GM12878 (cell line): ENCODE measurements at regions not wholly inside any gene's neighbourhood (a gene's known extent, or its start where the extent isn't known, plus 50 kb on each side); places are given as distances from the start of the nearest gene placed in this dataset.

Experiments
- ATAC-seq: fragments of 200-7000 bp; cut with Tn5 transposase; 3 replicates; pipeline ENCODE4 v1.9.1; 2020; ENCODE audit warnings: mild to moderate bottlenecking, moderate library complexity
- BruUV-seq: library from RNA; stranded (reverse); fragments of 400-500 nt; replicated peaks from 2 replicates; lab custom pipeline; 2021; lab: Mats Ljungman, UMichigan
- CTCF ChIA-PET: fragments of 300-600 bp; sonication (Branson Sonifier 250); formaldehyde crosslinking; extraction: SDS; loops from one replicate; lab custom pipeline; 2021; ENCODE audit warnings: inconsistent platforms; lab: Yijun Ruan, JAX
- POLR2A ChIA-PET: fragments of 350-600 bp; formaldehyde crosslinking; extraction: SDS; loops from one replicate; lab custom pipeline; 2021; ENCODE audit warnings: inconsistent platforms; lab: Charles Lee
- RAD21 ChIA-PET: fragments of 300-600 bp; sonication (Branson Sonifier 250); formaldehyde crosslinking; loops from one replicate; lab custom pipeline; 2023; ENCODE audit warnings: antibody characterized with exemption; ENCODE audit not compliant: unreplicated experiment; lab: Charles Lee
- SMC1A ChIA-PET: fragments of 300-600 bp; sonication (Branson Sonifier 250); formaldehyde crosslinking; loops from one replicate; lab custom pipeline; 2023; ENCODE audit not compliant: unreplicated experiment, uncharacterized antibody; lab: Charles Lee
- DNase-seq: peaks from one replicate; pipeline ENCODE4 v3.0.0-alpha.2; 2011; ENCODE audit warnings: low read depth, low spot score
- FAIRE-seq: peaks from 3 replicates; lab custom pipeline; 2011; peaks lifted over from hg19 to GRCh38; lab: Jason Lieb, UNC
- H2AFZ ChIP-seq: 2 replicates; pipeline ENCODE4 v1.6.0; 2011; ENCODE audit warnings: low read depth, low read length, control low read depth; ENCODE audit not compliant: control insufficient read depth
- H3K27ac ChIP-seq: 2 replicates; pipeline ENCODE4 v1.5.1; 2011; ENCODE audit warnings: control low read depth; ENCODE audit not compliant: control insufficient read depth, insufficient read depth
- H3K27me3 ChIP-seq, 2 experiments: replicated peaks in 1 of 2; 2 replicates each; pipeline versions ENCODE4 v1.6.0 to v1.6.1; 2011; ENCODE audit warnings: low read length in 1 of 2; ENCODE audit not compliant: control insufficient read depth in 2 of 2, insufficient read depth in 2 of 2
- H3K36me3 ChIP-seq, 2 experiments: 2 replicates each; pipeline ENCODE4 v1.5.1; 2011; ENCODE audit warnings: low read length in 1 of 2; ENCODE audit not compliant: control insufficient read depth in 2 of 2, insufficient read depth in 2 of 2
- H3K4me1 ChIP-seq: 2 replicates; pipeline ENCODE4 v1.6.1; 2011; ENCODE audit warnings: mild to moderate bottlenecking, low read length, moderate library complexity, mixed read lengths; ENCODE audit not compliant: control insufficient read depth, insufficient read depth
- H3K4me2 ChIP-seq: 2 replicates; pipeline ENCODE4 v1.6.0; 2011; ENCODE audit warnings: control low read depth; ENCODE audit not compliant: control insufficient read depth, insufficient read depth
- H3K4me3 ChIP-seq: fragments of 200-600 bp; sonication (generic); 2 replicates; pipeline ENCODE4 v1.5.1; 2016
- H3K79me2 ChIP-seq: 2 replicates; pipeline ENCODE4 v1.6.0; 2011; ENCODE audit warnings: low read length; ENCODE audit not compliant: control insufficient read depth, insufficient read depth
- H3K9ac ChIP-seq: 2 replicates; pipeline ENCODE4 v1.8.0; 2011; ENCODE audit warnings: low read length, control low read depth, mixed read lengths; ENCODE audit not compliant: control insufficient read depth, insufficient read depth
- H3K9me3 ChIP-seq: replicated peaks from 3 replicates; pipeline ENCODE4 v1.5.1; 2011; ENCODE audit warnings: mild to moderate bottlenecking, low read length; ENCODE audit not compliant: control insufficient read depth, insufficient read depth
- H4K20me1 ChIP-seq: 2 replicates; pipeline ENCODE4 v1.6.0; 2011; ENCODE audit not compliant: control insufficient read depth, insufficient read depth
- BCL11A ChIP-seq: IDR thresholded peaks from 2 replicates; pipeline ENCODE4 v1.6.1; 2011; ENCODE audit warnings: low read depth, low read length
- BHLHE40 ChIP-seq, 2 experiments: fragments of 450-650 bp in 1 of 2; IDR thresholded peaks; 2 replicates each; pipeline ENCODE4 v1.6.1; 2011 to 2017; ENCODE audit warnings: low read depth in 2 of 2, borderline replicate concordance in 1 of 2, improper control_type of control experiment in 1 of 2, low read length in 1 of 2, mild to moderate bottlenecking in 1 of 2
- CUX1 ChIP-seq: IDR thresholded peaks from 2 replicates; pipeline ENCODE4 v1.6.1; 2012; ENCODE audit warnings: improper control_type of control experiment, low read depth, low read length; ENCODE audit not compliant: insufficient replicate concordance
- ETV6 ChIP-seq, 2 experiments: fragments of 450-650 bp in 1 of 2; IDR thresholded peaks in 1 of 2; conservative IDR thresholded peaks in 1 of 2; 2 replicates each; pipeline ENCODE4 v1.6.1; 2014; ENCODE audit warnings: antibody characterized with exemption in 1 of 2, borderline replicate concordance in 1 of 2, low read depth in 1 of 2, mild to moderate bottlenecking in 1 of 2, moderate library complexity in 1 of 2
- NFYA ChIP-seq: IDR thresholded peaks from 2 replicates; pipeline ENCODE4 v1.6.1; 2011; ENCODE audit warnings: low read depth, mild to moderate bottlenecking, low read length, improper control_type of control experiment, borderline replicate concordance
- ZBED1 ChIP-seq: IDR thresholded peaks from 2 replicates; pipeline ENCODE4 v1.6.1; 2016; ENCODE audit warnings: borderline replicate concordance
- WGBS: methylation state at CpG from one replicate; pipeline ENCODE4 v1.1.6; 2016; ENCODE audit warnings: low lambda C conversion rate; ENCODE audit not compliant: insufficient replicate concordance, insufficient coverage; ENCODE audit errors: missing lambda C conversion rate; 5-methylcytosine and 5-hydroxymethylcytosine counted together
- in situ Hi-C: fragments of 300-500 bp; cut with MboI; formaldehyde crosslinking; loops from 9 replicates; pipeline ENCODE4 v1.14.3; 2018; ENCODE audit warnings: mixed read lengths
- intact Hi-C: fragments of 100-400 bp; cut with micrococcal nuclease; formaldehyde crosslinking; loops from one replicate; pipeline ENCODE4 v1.14.2; 2022; ENCODE audit not compliant: unreplicated experiment
- TF ChIP-seq, protein P1 (sequence below): fragments of 450-650 bp; IDR thresholded peaks from 2 replicates; pipeline ENCODE4 v1.6.1; 2017; ENCODE audit warnings: mild to moderate bottlenecking, moderate library complexity

DNA sequence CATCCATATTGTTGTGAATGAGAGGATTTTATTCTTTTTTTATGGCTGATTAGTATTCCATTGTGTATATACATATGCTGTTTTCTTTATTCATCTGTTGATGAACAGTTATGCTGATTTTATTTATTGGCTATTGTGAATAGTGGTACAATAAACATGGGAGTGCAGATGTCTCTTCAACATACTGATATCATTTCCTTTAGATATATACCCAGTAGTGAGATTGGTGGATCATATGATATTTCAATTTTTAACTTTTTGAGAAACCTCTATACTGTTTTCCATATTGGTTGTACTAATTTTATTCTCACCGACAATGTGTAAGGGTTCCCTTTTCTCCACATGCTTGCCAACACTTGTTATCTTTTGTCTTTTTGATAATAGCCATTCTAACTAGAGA is 144.5 kb downstream of the ADCYAP1 start:
- BruUV-seq: no TSS peak
- Histone ChIP-seq H3K9me3 (no peaks in the 10 kb centered on the region), H3K9ac (no peak overlapping the region), H3K4me2 (no peak overlapping the region), H3K4me3 (no peak overlapping the region), H4K20me1 (no peaks in the 10 kb centered on the region), H3K27ac (no peak overlapping the region), H3K27me3 (no peaks in the 10 kb centered on the region), H3K4me1 (no peaks in the 10 kb centered on the region), H2AFZ (no peak overlapping the region), H3K79me2 (no peaks in the 10 kb centered on the region), H3K36me3 (no peaks in the 10 kb centered on the region)
- no peak for DNase-seq
- TF ChIP-seq CUX1: no peak
- TF ChIP-seq, protein P1, sequence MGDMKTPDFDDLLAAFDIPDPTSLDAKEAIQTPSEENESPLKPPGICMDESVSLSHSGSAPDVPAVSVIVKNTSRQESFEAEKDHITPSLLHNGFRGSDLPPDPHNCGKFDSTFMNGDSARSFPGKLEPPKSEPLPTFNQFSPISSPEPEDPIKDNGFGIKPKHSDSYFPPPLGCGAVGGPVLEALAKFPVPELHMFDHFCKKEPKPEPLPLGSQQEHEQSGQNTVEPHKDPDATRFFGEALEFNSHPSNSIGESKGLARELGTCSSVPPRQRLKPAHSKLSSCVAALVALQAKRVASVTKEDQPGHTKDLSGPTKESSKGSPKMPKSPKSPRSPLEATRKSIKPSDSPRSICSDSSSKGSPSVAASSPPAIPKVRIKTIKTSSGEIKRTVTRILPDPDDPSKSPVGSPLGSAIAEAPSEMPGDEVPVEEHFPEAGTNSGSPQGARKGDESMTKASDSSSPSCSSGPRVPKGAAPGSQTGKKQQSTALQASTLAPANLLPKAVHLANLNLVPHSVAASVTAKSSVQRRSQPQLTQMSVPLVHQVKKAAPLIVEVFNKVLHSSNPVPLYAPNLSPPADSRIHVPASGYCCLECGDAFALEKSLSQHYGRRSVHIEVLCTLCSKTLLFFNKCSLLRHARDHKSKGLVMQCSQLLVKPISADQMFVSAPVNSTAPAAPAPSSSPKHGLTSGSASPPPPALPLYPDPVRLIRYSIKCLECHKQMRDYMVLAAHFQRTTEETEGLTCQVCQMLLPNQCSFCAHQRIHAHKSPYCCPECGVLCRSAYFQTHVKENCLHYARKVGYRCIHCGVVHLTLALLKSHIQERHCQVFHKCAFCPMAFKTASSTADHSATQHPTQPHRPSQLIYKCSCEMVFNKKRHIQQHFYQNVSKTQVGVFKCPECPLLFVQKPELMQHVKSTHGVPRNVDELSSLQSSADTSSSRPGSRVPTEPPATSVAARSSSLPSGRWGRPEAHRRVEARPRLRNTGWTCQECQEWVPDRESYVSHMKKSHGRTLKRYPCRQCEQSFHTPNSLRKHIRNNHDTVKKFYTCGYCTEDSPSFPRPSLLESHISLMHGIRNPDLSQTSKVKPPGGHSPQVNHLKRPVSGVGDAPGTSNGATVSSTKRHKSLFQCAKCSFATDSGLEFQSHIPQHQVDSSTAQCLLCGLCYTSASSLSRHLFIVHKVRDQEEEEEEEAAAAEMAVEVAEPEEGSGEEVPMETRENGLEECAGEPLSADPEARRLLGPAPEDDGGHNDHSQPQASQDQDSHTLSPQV: no peak
- TF ChIP-seq ETV6 (conservative IDR thresholded peaks at IDR 0.05 in 1 of 2, IDR thresholded peaks at IDR 0.05 in 1 of 2; ENCODE audit: borderline replicate concordance in 1 of 2, low read depth in 1 of 2): no peak
- TF ChIP-seq NFYA: no peak
- TF ChIP-seq BHLHE40 (IDR thresholded peaks at IDR 0.05; ENCODE audit: borderline replicate concordance in 1 of 2, low read depth in 2 of 2, low read length in 1 of 2): no peak
- no peak for TF ChIP-seq BCL11A
- TF ChIP-seq ZBED1: no peak
- ChIA-PET SMC1A (interaction anchor here (0.6 kb wide), 1 partner anchor 9 kb away, joined by 3 read pairs; no protein-coding TSS in a partner anchor), RAD21 (no interaction called here), POLR2A (no interaction called here), CTCF (no interaction called here)
- FAIRE-seq: no peak
- intact Hi-C loops (no loop called here), in situ Hi-C loops (no loop called here)
- no peak for ATAC-seq
- 84% methylated on average over 1 of the region's 1 CpG for WGBS
